Thyroid gland (tissue), 4 donors: ENCODE measurements at regions not wholly inside any gene's neighbourhood (a gene's known extent, or its start where the extent isn't known, plus 50 kb on each side); places are given as distances from the start of the nearest gene placed in this dataset.

Source experiments
- DNase-seq, 2 donors: peaks; one replicate each; pipeline ENCODE4 v3.0.0-alpha.2; 2019
- H3K27ac ChIP-seq, 3 donors: fragments of 200-600 bp; sonication (generic); 1 replicate in 2 of 3; 2 replicates in 1 of 3; pipeline ENCODE4 v1.5.1; 2016 to 2019; ENCODE audit warnings: mild to moderate bottlenecking in 1 of 3, moderate library complexity in 1 of 3
- H3K27me3 ChIP-seq: fragments of 200-600 bp; sonication (generic); one replicate; pipeline ENCODE4 v1.5.1; 2019
- H3K36me3 ChIP-seq, 2 donors: fragments of 200-600 bp; sonication (generic); one replicate each; pipeline ENCODE4 v1.5.1; 2016 to 2019
- H3K4me1 ChIP-seq, 2 donors: fragments of 200-600 bp; sonication (generic); one replicate each; pipeline ENCODE4 v1.5.1; 2017 to 2019
- H3K4me3 ChIP-seq, 3 donors: fragments of 200-600 bp; sonication (generic); replicated peaks in 1 of 3; 1 replicate in 2 of 3; 2 replicates in 1 of 3; pipeline ENCODE4 v1.5.1; 2016; ENCODE audit warnings: mild to moderate bottlenecking in 1 of 3
- H3K9me3 ChIP-seq: fragments of 200-600 bp; sonication (generic); one replicate; pipeline ENCODE4 v1.5.1; 2017
- CTCF ChIP-seq, 6 experiments: fragments of 200-600 bp in 3 of 6; fragments of 450-650 bp in 3 of 6; sonication (generic) in 3 of 6; IDR thresholded peaks; one replicate each; pipeline ENCODE4 v1.5.1; 2016 to 2019; ENCODE audit warnings: antibody characterized with exemption in 6 of 6, mild to moderate bottlenecking in 2 of 6, inconsistent platforms in 1 of 6, moderate library complexity in 1 of 6
- POLR2A ChIP-seq, 2 donors: fragments of 450-650 bp; IDR thresholded peaks; one replicate each; pipeline ENCODE4 v1.6.1; 2017; ENCODE audit warnings: antibody characterized with exemption in 2 of 2, mild to moderate bottlenecking in 2 of 2, moderate library complexity in 1 of 2
- WGBS, 2 donors: methylation state at CpG; one replicate each; pipeline ENCODE4 v1.1.5; 2017; 5-methylcytosine and 5-hydroxymethylcytosine counted together
- intact Hi-C: fragments of 100-400 bp; cut with DNase I; formaldehyde crosslinking; loops from one replicate; pipeline ENCODE4 v1.15.1; 2023

DNA sequence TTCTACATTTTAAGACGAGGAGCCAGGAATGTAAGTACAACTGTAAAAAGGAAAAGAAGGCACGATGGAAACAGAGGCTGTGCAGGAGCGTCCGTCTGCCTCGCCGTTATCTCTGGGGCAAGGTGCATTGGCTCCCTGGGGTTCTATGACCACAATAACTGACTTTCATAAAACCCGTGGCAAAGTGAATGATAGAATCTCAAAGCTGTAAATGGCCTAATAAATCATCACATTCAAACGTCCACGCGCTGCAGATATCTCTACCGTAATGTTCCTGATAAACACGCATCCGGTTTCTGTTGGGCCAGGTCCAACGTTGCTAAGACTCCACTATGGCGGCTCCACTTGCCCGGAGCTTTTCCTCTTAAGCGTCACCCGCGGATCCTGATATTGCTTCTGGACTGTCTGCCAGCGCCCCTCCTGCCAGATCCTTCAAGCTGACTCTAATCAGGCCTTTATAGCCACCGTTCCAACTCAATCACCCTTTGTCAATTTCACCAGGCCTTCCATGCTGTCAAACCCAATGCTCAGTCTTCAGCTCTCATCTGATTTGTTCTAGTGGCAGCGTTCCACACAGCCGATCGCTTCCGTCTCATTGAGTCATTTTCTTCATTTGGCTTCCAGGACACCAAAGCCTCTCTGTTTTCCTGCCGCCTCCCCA is 265.6 kb upstream of the FOXK1 start:
- Histone ChIP-seq H3K36me3 (no peaks in the 10 kb centered on the region), H3K4me3 (no peak overlapping the region), H3K27me3 (no peaks in the 10 kb centered on the region), H3K9me3 (no peaks in the 10 kb centered on the region), H3K27ac (no peak overlapping the region), H3K4me1 (no peaks in the 10 kb centered on the region)
- DNase-seq, result no peak
- TF ChIP-seq CTCF (IDR thresholded peaks at IDR 0.05) (no peak), POLR2A (IDR thresholded peaks at IDR 0.05) (no peak)
- 53 to 56% methylated on average over 26 of the region's 26 CpGs for WGBS, 2 donors
- intact Hi-C loops, result loop anchor here (10.0 kb wide), 1 partner anchor 62 kb away; no protein-coding TSS in a partner anchor

- H3K4me3 ChIP-seq, result no peak overlapping the region
- no peaks in the 10 kb centered on the region for H3K9me3 ChIP-seq
- intact Hi-C loops, result no loop called here
- 74 to 82% methylated on average over 7 of the region's 7 CpGs for WGBS, 2 donors
- H3K4me1 ChIP-seq, result no peaks in the 10 kb centered on the region
- no peak for DNase-seq
- H3K27me3 ChIP-seq, result no peaks in the 10 kb centered on the region
- no peaks in the 10 kb centered on the region for H3K36me3 ChIP-seq
- TF ChIP-seq CTCF (IDR thresholded peaks at IDR 0.05) (no peak), POLR2A (IDR thresholded peaks at IDR 0.05) (no peak)
- H3K27ac ChIP-seq, result no peak overlapping the region
Measured at GRCh38 chr7:4428526-4428925, 253.6 kb upstream of the FOXK1 start.

- 41 to 56% methylated on average over 1 of the region's 1 CpG for WGBS, 2 donors
- Histone ChIP-seq H3K9me3 (no peaks in the 10 kb centered on the region), H3K27ac (no peak overlapping the region), H3K4me1 (no peaks in the 10 kb centered on the region), H3K27me3 (no peaks in the 10 kb centered on the region), H3K36me3 (no peaks in the 10 kb centered on the region), H3K4me3 (no peak overlapping the region)
- no peak for DNase-seq
- intact Hi-C loops, result no loop called here
- TF ChIP-seq CTCF (IDR thresholded peaks at IDR 0.05) (no peak), POLR2A (IDR thresholded peaks at IDR 0.05) (no peak)
Measured at GRCh38 chr7:4430227-4430626, 251.9 kb upstream of the FOXK1 start.

DNA sequence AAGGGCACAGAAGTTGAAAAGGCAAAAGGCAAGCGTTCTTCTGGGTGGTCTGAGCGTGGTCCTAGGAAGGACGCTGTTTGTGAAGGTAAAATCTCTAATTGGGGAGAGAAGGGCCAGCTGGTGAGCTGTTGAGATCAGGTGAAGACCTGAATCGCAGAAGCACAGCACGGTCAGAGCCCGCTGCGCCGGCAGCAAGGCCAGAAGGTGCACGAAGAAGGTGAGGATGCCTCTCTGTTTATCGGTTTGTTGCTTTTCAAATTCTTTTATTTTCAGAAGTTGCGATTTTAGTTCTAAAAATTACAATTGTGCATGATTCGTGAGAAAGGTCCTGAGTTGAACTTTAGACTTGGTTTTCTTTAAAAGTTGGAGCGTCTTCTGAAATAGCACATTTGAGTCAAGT is 247.8 kb upstream of the FOXK1 start:
- no peaks in the 10 kb centered on the region for H3K4me1 ChIP-seq
- no peak overlapping the region for H3K4me3 ChIP-seq
- H3K36me3 ChIP-seq, result no peaks in the 10 kb centered on the region
- H3K9me3 ChIP-seq, result no peaks in the 10 kb centered on the region
- no peak overlapping the region for H3K27ac ChIP-seq
- WGBS, 2 donors, result 70 to 78% methylated on average over 13 of the region's 13 CpGs
- intact Hi-C loops, result no loop called here
- TF ChIP-seq CTCF (IDR thresholded peaks at IDR 0.05) (no peak), POLR2A (IDR thresholded peaks at IDR 0.05) (no peak)
- H3K27me3 ChIP-seq, result no peaks in the 10 kb centered on the region
- no peak for DNase-seq

- Histone ChIP-seq H3K9me3 (no peaks in the 10 kb centered on the region), H3K27me3 (no peaks in the 10 kb centered on the region), H3K4me1 (no peaks in the 10 kb centered on the region), H3K36me3 (no peaks in the 10 kb centered on the region), H3K4me3 (no peak overlapping the region), H3K27ac (no peak overlapping the region)
- intact Hi-C loops, result no loop called here
- no peak for DNase-seq
- TF ChIP-seq POLR2A (IDR thresholded peaks at IDR 0.05) (no peak), CTCF (IDR thresholded peaks at IDR 0.05) (no peak)
- WGBS, 2 donors, result 72 to 73% methylated on average over 5 of the region's 5 CpGs
Measured at GRCh38 chr7:4436361-4436895, 245.7 kb upstream of the FOXK1 start.
